ENCODE measurements at regions not wholly inside any gene's neighbourhood (a gene's known extent, or its start where the extent isn't known, plus 50 kb on each side); places are given as distances from the start of the nearest gene placed in this dataset.

- no peak for DNase-seq
Measured at GRCh38 chr6:154561750-154562149, 51.3 kb upstream of the CNKSR3 start.

GRCh38 chr6:154565331-154565730 is 54.8 kb upstream of the CNKSR3 start:
- no peak for DNase-seq

GRCh38 chr6:154566866-154567265 is 56.4 kb upstream of the CNKSR3 start:
- no peak for DNase-seq

GRCh38 chr6:154567695-154568220 is 57.3 kb upstream of the CNKSR3 start:
- DNase-seq = no peak

- DNase-seq = no peak
Measured at GRCh38 chr6:154569156-154569862, 58.8 kb upstream of the CNKSR3 start.

GRCh38 chr6:154570505-154570904 is 60.0 kb upstream of the CNKSR3 start:
- DNase-seq = no peak

GRCh38 chr6:154572556-154572955 is 62.1 kb upstream of the CNKSR3 start:
- no peak for DNase-seq

- DNase-seq = no peak
Measured at GRCh38 chr6:154578004-154578559, 67.6 kb upstream of the CNKSR3 start.

- DNase-seq = no peak
Measured at GRCh38 chr6:154579046-154579445, 68.6 kb upstream of the CNKSR3 start.

GRCh38 chr6:154579485-154579884 is 69.0 kb upstream of the CNKSR3 start:
- DNase-seq = no peak

- DNase-seq = no peak
Measured at GRCh38 chr6:154580397-154581135, 70.1 kb upstream of the CNKSR3 start.

- DNase-seq = no peak
Measured at GRCh38 chr6:154582696-154583095, 72.2 kb upstream of the CNKSR3 start.

GRCh38 chr6:154583546-154584188 is 73.2 kb upstream of the CNKSR3 start:
- no peak for DNase-seq

GRCh38 chr6:154590756-154591155 is 80.3 kb upstream of the CNKSR3 start:
- no peak for DNase-seq

GRCh38 chr6:154591234-154591633 is 80.7 kb upstream of the CNKSR3 start:
- DNase-seq = no peak

- no peak for DNase-seq
Measured at GRCh38 chr6:154592199-154592860, 81.8 kb upstream of the CNKSR3 start.

GRCh38 chr6:154593122-154593521 is 82.6 kb upstream of the CNKSR3 start:
- no peak for DNase-seq

GRCh38 chr6:154594496-154595198 is 84.2 kb upstream of the CNKSR3 start:
- no peak for DNase-seq

- DNase-seq = no peak
Measured at GRCh38 chr6:154595538-154595937, 85.1 kb upstream of the CNKSR3 start.

- no peak for DNase-seq
Measured at GRCh38 chr6:154596009-154596408, 85.5 kb upstream of the CNKSR3 start.

- DNase-seq = no peak
Measured at GRCh38 chr6:154596701-154597100, 86.2 kb upstream of the CNKSR3 start.

GRCh38 chr6:154598399-154598798 is 87.9 kb upstream of the CNKSR3 start:
- no peak for DNase-seq
